Stimulated activated CD8-positive, alpha-beta memory T cell treated with anti-CD3 and anti-CD28 coated beads, Interleukin-2, amount 100 ng/mL, for 1 hour (primary cell): ENCODE measurements at regions not wholly inside any gene's neighbourhood (a gene's known extent, or its start where the extent isn't known, plus 50 kb on each side); places are given as distances from the start of the nearest gene placed in this dataset.

Experiments
- DNase-seq, 2 donors: peaks; one replicate each; pipeline ENCODE4 v3.0.0-alpha.2; 2020; ENCODE audit warnings: low read depth in 2 of 2

DNA sequence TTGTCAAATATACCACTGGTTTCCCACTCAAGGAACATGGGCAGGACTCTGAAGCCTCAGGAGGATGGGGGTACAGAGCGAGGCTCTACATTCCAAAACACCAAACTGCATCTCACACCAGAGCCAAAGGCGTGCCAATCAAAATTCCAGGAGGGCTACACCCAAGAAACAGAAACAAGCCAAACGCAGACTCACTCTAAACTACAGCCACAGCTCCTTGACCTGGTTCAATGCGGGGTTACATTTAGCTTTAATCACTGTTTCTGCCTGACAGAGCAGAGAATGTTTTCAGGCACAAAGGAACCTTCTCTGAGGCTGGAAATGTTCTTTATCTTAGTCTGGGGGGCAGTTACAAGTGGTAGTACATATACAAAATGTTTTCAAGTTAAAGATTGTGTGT is 2121.5 kb upstream of the AGA start:
- DNase-seq: no peak

DNA sequence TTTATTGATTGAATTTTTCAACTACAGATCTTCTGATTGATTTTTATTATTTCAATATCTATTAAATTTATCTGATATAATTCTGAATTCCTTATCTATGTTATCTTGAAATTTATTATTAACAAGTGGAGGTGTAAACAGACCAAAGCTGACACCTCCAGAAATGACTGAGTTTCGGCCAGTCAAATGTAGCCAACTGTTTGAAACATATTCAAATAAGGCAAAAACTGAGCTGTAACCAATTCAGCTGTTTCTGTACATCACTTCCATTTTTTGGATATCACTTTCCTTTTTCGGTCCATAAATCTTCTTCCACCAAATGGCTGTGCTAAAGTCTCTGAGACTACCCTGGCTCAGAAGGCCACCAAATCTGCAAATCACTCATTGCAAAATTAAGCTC is 2127.3 kb upstream of the AGA start:
- DNase-seq: no peak

DNA sequence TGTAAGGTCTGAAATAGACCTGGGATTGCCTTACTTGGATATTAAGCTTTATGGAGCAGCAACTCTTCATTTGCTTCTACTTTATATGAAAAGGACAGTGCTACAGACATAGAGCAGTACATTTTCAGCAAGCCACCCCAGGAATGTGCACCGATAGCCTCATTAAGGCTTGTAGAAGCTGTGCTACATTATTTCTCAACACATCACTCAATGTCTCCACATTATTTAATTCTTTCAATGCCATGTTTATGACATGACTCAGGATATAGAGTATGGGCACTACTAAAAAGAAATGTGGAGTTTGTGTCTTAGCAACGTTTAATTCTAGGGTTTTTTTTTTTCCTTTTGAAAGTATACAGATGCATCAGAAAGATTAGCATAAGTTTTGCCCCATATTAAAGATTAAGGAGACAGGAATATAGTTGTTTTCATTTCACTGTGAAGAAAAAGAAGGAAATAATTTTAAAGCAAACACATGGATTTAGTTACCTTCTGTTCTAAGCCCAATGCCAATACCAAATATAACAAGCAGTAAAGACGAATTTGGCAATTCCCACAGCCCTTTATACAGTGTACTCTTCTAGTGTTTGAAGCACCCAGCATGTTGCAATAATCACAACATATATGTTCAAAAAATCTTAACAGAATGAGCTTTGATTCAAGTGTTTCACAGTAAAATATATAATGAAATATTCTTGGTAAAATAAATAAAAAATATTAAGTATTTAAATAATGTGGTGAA is 2140.1 kb upstream of the AGA start:
- no peak for DNase-seq

- DNase-seq: no peak
These were observed 2141.0 kb upstream of the AGA start for GRCh38 chr4:179583221-179583620.

GRCh38 chr4:179584101-179584500 is 2141.9 kb upstream of the AGA start:
- no peak for DNase-seq

GRCh38 chr4:179585761-179586160 is 2143.5 kb upstream of the AGA start:
- DNase-seq: no peak

GRCh38 chr4:179586460-179586859 is 2144.2 kb upstream of the AGA start:
- DNase-seq: no peak

- no peak for DNase-seq
These were observed 2153.6 kb upstream of the AGA start for GRCh38 chr4:179595671-179596410.

- DNase-seq: no peak
These were observed 2154.4 kb upstream of the AGA start for GRCh38 chr4:179596621-179597020.

GRCh38 chr4:179597301-179597700 is 2155.1 kb upstream of the AGA start:
- no peak for DNase-seq

DNA sequence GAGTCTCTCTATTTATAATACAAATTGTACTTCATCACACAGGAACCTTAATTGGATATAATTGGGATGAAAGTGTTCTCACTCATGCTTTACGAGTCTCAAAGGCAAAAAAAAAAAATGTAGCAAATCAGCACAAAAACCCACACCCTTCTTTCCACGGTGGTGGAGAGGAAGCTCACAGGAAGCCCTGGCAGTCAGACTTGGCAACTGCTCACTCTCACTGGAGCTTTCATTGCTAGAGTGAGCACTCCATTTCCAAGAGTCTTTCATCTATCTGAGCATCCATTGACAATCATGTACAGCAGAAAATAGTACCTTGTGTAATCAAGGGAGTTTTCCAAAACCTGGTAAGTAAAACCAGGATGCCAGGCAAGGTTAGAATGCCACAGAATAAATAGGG is 2159.4 kb upstream of the AGA start:
- no peak for DNase-seq

GRCh38 chr4:179605196-179605595 is 2163.0 kb upstream of the AGA start:
- DNase-seq: no peak

DNA sequence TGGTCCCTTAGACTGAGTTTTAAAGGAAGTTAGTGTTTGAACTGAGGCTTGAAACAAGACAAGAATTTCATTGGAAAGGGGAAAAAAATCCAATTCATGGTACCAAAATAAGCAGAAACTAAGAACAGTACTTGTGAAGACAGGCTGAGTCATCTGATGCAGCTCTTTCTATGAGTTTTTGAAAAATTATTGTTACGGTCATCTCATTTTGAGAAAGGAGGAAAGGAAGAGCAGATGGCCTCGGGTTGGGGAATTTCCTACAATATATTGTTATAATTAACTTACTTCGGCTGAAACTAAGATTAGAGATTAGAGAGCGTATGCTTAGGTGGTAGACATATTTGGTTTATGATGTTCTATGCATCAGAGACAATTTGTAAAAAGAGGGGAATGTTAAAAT is 2164.8 kb upstream of the AGA start:
- DNase-seq: no peak

- DNase-seq: no peak
These were observed 2173.5 kb upstream of the AGA start for GRCh38 chr4:179615704-179616103.

DNA sequence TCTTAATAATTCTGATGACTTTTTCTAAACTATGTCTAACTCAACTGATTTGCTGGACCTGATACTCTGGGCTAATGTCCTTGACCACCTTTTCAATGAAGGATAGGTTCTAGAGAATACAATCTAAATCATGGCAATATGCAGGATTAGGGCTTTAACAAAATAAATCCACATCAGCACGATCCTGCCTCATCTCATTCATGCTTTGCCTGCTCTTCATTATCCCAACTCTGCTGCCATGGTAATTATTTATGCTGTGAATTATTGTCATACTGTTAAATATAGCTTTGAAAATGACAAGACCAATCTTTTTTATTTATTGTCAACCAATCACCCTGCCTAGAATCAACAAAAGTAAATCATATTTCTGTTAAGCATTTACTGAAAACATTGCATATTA is 2176.7 kb upstream of the AGA start:
- DNase-seq: no peak

- DNase-seq: no peak
These were observed 2182.5 kb upstream of the AGA start for GRCh38 chr4:179624768-179625181.

- DNase-seq: no peak
These were observed 2183.2 kb upstream of the AGA start for GRCh38 chr4:179625406-179625805.

GRCh38 chr4:179626687-179627086 is 2184.4 kb upstream of the AGA start:
- DNase-seq: no peak

DNA sequence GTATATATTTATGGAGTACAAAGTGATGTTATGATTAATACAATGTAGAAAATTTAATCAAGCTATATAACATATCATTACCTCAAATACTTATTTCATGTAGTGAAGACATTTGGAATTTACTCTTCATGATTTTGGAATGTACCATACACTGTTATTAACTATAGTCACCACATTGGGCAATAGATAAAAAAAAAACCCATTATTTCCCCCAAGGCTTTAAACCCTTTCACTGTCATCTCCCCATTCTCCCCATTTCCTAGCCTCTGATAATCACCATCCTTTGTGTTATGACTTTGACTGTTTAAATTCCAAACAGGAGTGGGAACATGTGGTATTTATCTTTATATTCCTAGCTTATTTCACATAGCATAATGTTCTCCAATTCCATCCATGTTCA is 2189.1 kb upstream of the AGA start:
- DNase-seq: no peak

DNA sequence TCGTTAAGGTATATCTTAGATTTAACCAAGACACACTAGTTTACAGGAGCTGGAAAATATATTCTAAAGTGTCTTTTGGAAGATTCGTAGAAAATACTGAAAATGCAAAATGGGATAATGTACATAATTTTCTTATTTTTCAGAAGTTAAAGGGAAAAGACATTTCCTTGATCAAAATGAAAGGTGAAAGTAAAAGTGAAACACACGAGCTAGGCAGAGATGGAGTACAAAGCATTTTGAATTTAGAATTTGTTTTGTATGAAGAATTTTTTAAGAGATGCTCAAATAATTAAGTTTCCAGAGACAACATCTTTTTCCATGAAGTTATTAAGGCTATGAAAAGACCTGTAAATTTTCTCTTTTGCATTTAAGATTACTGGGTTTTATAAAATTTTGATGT is 2192.6 kb upstream of the AGA start:
- no peak for DNase-seq

GRCh38 chr4:179662522-179662921 is 2220.3 kb upstream of the AGA start:
- DNase-seq: no peak

DNA sequence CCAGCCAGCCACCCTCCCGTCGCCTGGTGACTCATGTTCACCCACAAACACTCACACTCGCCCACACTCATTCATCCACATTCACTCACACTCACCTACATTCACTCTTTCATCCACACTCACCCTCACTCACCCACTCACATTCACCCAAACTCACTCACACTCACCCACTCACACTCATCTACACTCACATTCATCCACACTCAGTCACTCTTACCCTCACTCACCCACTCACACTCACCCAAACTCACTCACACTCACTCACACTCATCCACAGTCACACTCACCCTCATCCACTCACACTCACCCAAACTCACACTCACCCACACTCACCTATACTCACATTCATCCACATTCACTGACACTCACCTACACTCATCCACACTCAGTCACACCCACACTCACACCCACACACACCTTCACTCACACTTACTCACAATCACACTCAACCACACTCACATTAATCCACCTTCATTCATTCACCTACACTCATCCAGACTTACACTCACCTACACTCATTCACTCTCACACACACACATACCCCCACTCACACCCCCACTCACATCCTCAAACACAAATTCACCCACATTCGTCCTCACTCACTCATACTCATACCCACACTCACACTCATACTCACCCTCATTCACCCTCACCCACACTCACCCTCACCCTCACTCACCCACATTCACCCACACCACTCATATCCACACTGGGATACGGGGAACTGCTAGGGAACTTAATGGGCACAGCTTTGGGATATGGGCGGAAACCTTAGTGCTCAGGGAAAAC is 2221.6 kb upstream of the AGA start:
- no peak for DNase-seq
